GM23248 (cell line): ENCODE measurements at regions not wholly inside any gene's neighbourhood (a gene's known extent, or its start where the extent isn't known, plus 50 kb on each side); places are given as distances from the start of the nearest gene placed in this dataset.

Experiments
- DNase-seq: peaks from one replicate; pipeline ENCODE4 v3.0.0-alpha.2; 2015
- H2AFZ ChIP-seq: fragments of 200-600 bp; sonication (generic); 2 replicates; pipeline ENCODE4 v1.6.1; 2016; ENCODE audit warnings: antibody characterized with exemption
- H3F3A ChIP-seq: fragments of 200-600 bp; sonication (generic); 2 replicates; pipeline ENCODE4 v1.6.1; 2016; ENCODE audit warnings: mild to moderate bottlenecking, antibody characterized with exemption, mixed run types; ENCODE audit not compliant: insufficient read depth
- H3K27ac ChIP-seq: fragments of 200-600 bp; sonication (generic); 2 replicates; pipeline ENCODE4 v1.5.1; 2016; ENCODE audit warnings: mild to moderate bottlenecking
- H3K27me3 ChIP-seq: fragments of 200-600 bp; sonication (generic); replicated peaks from 2 replicates; pipeline ENCODE4 v1.6.1; 2016; ENCODE audit warnings: mild to moderate bottlenecking; ENCODE audit not compliant: insufficient read depth
- H3K36me3 ChIP-seq: fragments of 200-600 bp; sonication (generic); 2 replicates; pipeline ENCODE4 v1.6.1; 2016; ENCODE audit warnings: low read depth, mild to moderate bottlenecking
- H3K4me1 ChIP-seq: fragments of 200-600 bp; sonication (generic); 2 replicates; pipeline ENCODE4 v1.6.1; 2016; ENCODE audit warnings: mild to moderate bottlenecking; ENCODE audit not compliant: insufficient read depth
- H3K4me2 ChIP-seq: fragments of 200-600 bp; sonication (generic); one replicate; pipeline ENCODE4 v1.6.1; 2016; ENCODE audit warnings: mild to moderate bottlenecking; ENCODE audit not compliant: unreplicated experiment
- H3K4me3 ChIP-seq: fragments of 200-600 bp; sonication (generic); 2 replicates; pipeline ENCODE4 v1.5.1; 2016; ENCODE audit warnings: mild to moderate bottlenecking
- H3K79me2 ChIP-seq: fragments of 200-600 bp; sonication (generic); 2 replicates; pipeline ENCODE4 v1.6.1; 2016; ENCODE audit warnings: mild to moderate bottlenecking; ENCODE audit not compliant: insufficient read depth
- H3K9ac ChIP-seq: fragments of 200-600 bp; sonication (generic); 2 replicates; pipeline ENCODE4 v1.6.1; 2016; ENCODE audit warnings: mild to moderate bottlenecking
- H3K9me2 ChIP-seq: fragments of 200-600 bp; sonication (generic); 2 replicates; pipeline ENCODE4 v1.6.1; 2016; ENCODE audit warnings: mixed run types, mild to moderate bottlenecking, moderate library complexity; ENCODE audit not compliant: insufficient read depth
- H3K9me3 ChIP-seq: fragments of 200-600 bp; sonication (generic); one replicate; pipeline ENCODE4 v1.6.1; 2017; ENCODE audit warnings: low read depth
- H4K20me1 ChIP-seq: fragments of 200-600 bp; sonication (generic); 2 replicates; pipeline ENCODE4 v1.6.0; 2016; ENCODE audit not compliant: insufficient read depth
- EZH2 ChIP-seq: fragments of 200-600 bp; sonication (generic); IDR thresholded peaks from 2 replicates; pipeline ENCODE4 v1.6.1; 2018; ENCODE audit warnings: antibody characterized with exemption, mild to moderate bottlenecking; ENCODE audit not compliant: insufficient read depth, poor library complexity, severe bottlenecking
- EZH2phosphoT487 ChIP-seq: fragments of 200-600 bp; sonication (generic); IDR thresholded peaks from 2 replicates; pipeline ENCODE4 v1.6.1; 2018; ENCODE audit warnings: antibody characterized with exemption, moderate library complexity, mild to moderate bottlenecking, low read depth; ENCODE audit not compliant: insufficient read depth
- WGBS, 2 experiments: methylation state at CpG; one replicate each; pipeline ENCODE4 v1.1.6; 2015 to 2017; ENCODE audit warnings: low lambda C conversion rate in 2 of 2, low coverage in 1 of 2; ENCODE audit errors: missing lambda C conversion rate in 2 of 2; 5-methylcytosine and 5-hydroxymethylcytosine counted together
- in situ Hi-C: fragments of 300-500 bp; cut with MboI; formaldehyde crosslinking; loops from 2 replicates; pipeline ENCODE4 v1.15.0; 2020

DNA sequence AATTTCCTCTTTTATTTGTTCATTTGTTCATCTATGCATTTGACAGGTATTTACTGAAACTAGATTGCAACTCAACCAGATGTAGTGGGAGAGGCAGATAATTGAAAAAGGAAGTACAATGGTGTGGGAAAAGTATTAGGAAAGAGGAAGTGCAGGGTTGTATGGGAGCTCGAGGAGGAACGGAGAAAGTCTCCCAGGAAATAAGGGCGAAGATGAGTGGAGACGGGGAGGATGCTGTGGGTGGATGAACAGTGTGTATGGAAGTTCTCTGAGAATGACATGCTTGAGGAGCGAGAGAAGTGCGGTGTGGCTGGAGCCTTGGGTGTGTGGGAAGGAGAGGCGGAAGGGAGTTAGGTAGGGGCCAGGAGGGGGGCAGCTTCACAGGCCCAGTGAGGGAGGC, 87.5 kb upstream of the DHX15 start:
- no peaks in the 10 kb centered on the region for H3K4me1 ChIP-seq
- H3K9me3 ChIP-seq = no peaks in the 10 kb centered on the region
- no peaks in the 10 kb centered on the region for H3K36me3 ChIP-seq
- H3K27me3 ChIP-seq = peaks cover 12% of the 10 kb centered on the region
- no peaks in the 10 kb centered on the region for H3K79me2 ChIP-seq
- WGBS, 2 experiments = 85% methylated on average over 7 of the region's 7 CpGs
- no peak overlapping the region for H3K4me2 ChIP-seq
- H3K9me2 ChIP-seq = no peaks in the 10 kb centered on the region
- in situ Hi-C loops = no loop called here
- H3K27ac ChIP-seq = no peak overlapping the region
- no peak for TF ChIP-seq EZH2phosphoT487
- no peak for TF ChIP-seq EZH2
- no peak for DNase-seq
- H3F3A ChIP-seq = no peaks in the 10 kb centered on the region
- no peak overlapping the region for H3K9ac ChIP-seq
- H3K4me3 ChIP-seq = no peak overlapping the region
- no peak overlapping the region for H2AFZ ChIP-seq
- no peaks in the 10 kb centered on the region for H4K20me1 ChIP-seq

DNA sequence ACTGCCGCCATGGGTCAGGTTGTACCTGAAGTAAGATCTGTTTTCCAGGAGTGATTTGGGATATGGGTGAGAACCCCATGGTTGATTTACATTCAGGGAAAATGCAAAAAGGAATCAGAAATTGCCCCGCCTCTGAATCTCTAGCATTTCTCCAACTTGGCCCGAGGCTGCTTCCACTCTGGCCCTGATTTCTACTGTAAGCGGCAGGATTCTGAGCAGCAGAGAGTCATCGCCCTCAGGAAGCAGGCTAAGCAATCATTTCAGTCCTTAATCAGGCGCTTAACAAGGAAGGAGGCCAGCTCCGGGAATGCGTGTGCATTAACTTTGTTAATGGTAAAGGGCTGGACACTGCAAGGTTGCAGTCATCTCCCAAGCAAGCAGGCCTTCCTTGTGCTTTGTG, 88.5 kb upstream of the DHX15 start:
- in situ Hi-C loops = no loop called here

DNA sequence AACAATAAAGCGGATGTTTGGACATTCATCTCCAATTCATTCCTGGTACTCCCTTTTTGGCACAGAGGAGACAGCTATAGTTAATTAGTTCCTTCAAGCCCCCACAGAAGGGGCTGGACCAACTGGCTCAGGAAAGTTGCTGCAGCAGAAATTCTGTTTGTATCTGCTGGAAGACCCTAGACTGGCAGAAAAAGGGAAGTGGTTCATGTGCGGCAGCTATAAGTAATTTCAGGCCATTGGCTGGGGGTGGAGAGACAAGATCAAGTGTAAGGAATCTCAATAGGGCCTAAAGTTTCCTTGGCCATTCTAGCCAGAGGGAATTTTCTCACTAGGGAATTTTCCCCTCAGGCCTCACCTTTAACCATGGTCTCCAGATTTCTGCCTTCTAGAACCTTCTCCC, 89.9 kb upstream of the DHX15 start:
- Histone ChIP-seq H3K9me2 (no peaks in the 10 kb centered on the region), H3K4me1 (no peaks in the 10 kb centered on the region), H3K36me3 (no peaks in the 10 kb centered on the region), H3K27me3 (peaks cover 21% of the 10 kb centered on the region; the same call in 1 of the 2 replicates), H3K79me2 (no peaks in the 10 kb centered on the region), H3F3A (no peaks in the 10 kb centered on the region), H3K4me2 (no peak overlapping the region), H3K4me3 (no peak overlapping the region), H3K9ac (no peak overlapping the region), H2AFZ (no peak overlapping the region), H3K9me3 (no peaks in the 10 kb centered on the region), H4K20me1 (no peaks in the 10 kb centered on the region), H3K27ac (no peak overlapping the region)
- DNase-seq = no peak
- 83 to 94% methylated on average over 2 of the region's 2 CpGs for WGBS, 2 experiments
- no peak for TF ChIP-seq EZH2phosphoT487
- TF ChIP-seq EZH2 = no peak
- in situ Hi-C loops = no loop called here

More for the DNA sequence above, 88.5 kb upstream of the DHX15 start:
- Histone ChIP-seq H3K27ac (no peak overlapping the region), H3K4me2 (no peak overlapping the region), H3K9me3 (no peaks in the 10 kb centered on the region), H3K27me3 (peaks cover 16% of the 10 kb centered on the region), H3K4me1 (no peaks in the 10 kb centered on the region), H2AFZ (no peak overlapping the region), H3K4me3 (no peak overlapping the region), H3F3A (no peaks in the 10 kb centered on the region), H4K20me1 (no peaks in the 10 kb centered on the region), H3K36me3 (no peaks in the 10 kb centered on the region), H3K9ac (no peak overlapping the region), H3K9me2 (no peaks in the 10 kb centered on the region), H3K79me2 (no peaks in the 10 kb centered on the region)
- DNase-seq = no peak
- TF ChIP-seq EZH2phosphoT487 (no peak), EZH2 (no peak)
- WGBS, 2 experiments = 82 to 86% methylated on average over 8 of the region's 8 CpGs

DNA sequence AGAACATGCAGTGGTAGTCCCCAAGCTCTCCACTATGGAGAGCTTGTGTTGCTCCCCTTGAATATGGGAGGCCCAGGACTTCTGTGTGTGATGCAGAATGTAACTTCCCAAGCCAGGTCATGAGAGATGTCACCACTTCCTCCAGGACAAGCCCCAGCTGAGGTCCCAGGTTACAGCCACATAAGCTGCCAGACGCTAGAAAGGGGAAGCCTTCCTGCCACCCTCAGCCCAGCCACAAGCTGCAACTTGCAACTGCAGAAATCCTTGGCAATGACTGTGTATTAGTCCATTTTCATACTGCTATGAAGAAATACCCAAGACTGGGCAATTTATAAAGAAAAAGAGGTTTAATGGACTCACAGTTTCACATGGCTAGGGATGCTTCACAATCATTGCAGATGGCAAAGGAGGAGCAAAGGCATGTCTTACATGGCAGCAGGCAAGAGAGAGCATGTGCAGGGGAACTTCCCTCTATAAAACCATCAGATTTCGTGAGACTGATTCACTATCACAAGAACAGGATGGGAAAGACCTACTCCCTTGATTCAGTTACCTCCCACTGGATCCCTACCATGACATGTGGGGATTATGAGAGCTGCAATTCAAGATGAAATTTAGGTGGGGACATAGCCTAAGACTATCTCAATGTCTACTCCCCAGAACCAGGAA, 91.5 kb upstream of the DHX15 start:
- no peak for DNase-seq
- H3K27me3 ChIP-seq = peaks cover 24% of the 10 kb centered on the region; the same call in 1 of the 2 replicates

DNA sequence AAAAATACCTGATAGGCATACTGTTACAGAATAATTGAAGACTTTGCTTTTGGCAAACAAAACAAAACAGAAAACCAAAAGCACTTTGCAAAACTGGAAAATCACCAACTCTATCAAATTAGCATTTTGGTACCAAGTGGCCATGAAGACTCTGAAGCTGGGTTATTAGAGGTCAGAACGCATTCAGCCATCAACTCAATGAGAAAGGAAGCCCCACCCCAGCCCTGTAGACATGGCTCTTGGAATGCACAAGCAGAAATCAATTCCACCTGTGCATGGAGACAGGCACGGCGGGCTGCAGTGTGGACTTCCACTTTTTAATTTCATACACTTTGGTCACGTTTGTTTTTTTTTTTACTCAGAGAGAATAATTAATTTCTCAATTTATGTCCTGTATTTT, 93.6 kb upstream of the DHX15 start:
- no peaks in the 10 kb centered on the region for H3K9me2 ChIP-seq
- H3K9ac ChIP-seq = no peak overlapping the region
- H3K4me2 ChIP-seq = no peak overlapping the region
- H3K79me2 ChIP-seq = no peaks in the 10 kb centered on the region
- H3K27me3 ChIP-seq = peaks cover 24% of the 10 kb centered on the region; the same call in 1 of the 2 replicates
- H3K9me3 ChIP-seq = no peaks in the 10 kb centered on the region
- in situ Hi-C loops = no loop called here
- no peak for DNase-seq
- no peaks in the 10 kb centered on the region for H3K36me3 ChIP-seq
- no peaks in the 10 kb centered on the region for H3F3A ChIP-seq
- H4K20me1 ChIP-seq = no peaks in the 10 kb centered on the region
- no peaks in the 10 kb centered on the region for H3K4me1 ChIP-seq
- H3K4me3 ChIP-seq = no peak overlapping the region
- WGBS, 2 experiments = 0 to 3% methylated on average over 4 of the region's 4 CpGs
- TF ChIP-seq EZH2phosphoT487 = no peak
- H2AFZ ChIP-seq = no peak overlapping the region
- H3K27ac ChIP-seq = no peak overlapping the region

More for the DNA sequence above, 91.5 kb upstream of the DHX15 start:
- H3K4me3 ChIP-seq = no peak overlapping the region
- H3K27ac ChIP-seq = no peak overlapping the region
- no peaks in the 10 kb centered on the region for H3K9me3 ChIP-seq
- H2AFZ ChIP-seq = no peak overlapping the region
- H3F3A ChIP-seq = no peaks in the 10 kb centered on the region
- H3K4me2 ChIP-seq = no peak overlapping the region
- H3K79me2 ChIP-seq = no peaks in the 10 kb centered on the region
- H3K9me2 ChIP-seq = no peaks in the 10 kb centered on the region
- 31 to 43% methylated on average over 2 of the region's 2 CpGs for WGBS, 2 experiments
- no peak overlapping the region for H3K9ac ChIP-seq
- TF ChIP-seq EZH2phosphoT487 = no peak
- TF ChIP-seq EZH2 = no peak
- H4K20me1 ChIP-seq = no peaks in the 10 kb centered on the region
- no peaks in the 10 kb centered on the region for H3K4me1 ChIP-seq
- in situ Hi-C loops = no loop called here
- no peaks in the 10 kb centered on the region for H3K36me3 ChIP-seq
